ENCODE measurements at regions not wholly inside any gene's neighbourhood (a gene's known extent, or its start where the extent isn't known, plus 50 kb on each side); places are given as distances from the start of the nearest gene placed in this dataset.

DNA sequence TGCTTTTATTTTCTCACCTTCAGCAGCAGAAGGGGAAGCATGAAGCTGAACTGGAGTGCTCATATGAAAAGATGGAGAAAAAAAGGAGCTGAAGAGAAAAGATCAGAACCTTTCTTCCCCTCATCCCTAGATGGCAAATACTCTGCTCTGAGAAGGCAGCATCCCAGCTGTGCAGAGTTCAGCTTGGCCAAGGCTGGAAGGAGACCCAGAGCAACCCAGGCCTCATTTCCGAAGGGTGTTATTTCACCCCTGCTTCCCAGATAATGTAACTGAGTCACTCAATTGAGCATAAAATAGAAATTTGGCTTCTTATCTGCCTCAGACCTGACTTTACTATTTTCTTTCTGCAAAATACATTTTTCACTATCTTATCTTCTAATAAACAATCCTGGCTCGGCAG lies 489.9 kb upstream of the BRINP1 start:
- TF ChIP-seq EZH2 (IDR thresholded peaks at IDR 0.05; ENCODE audit: borderline replicate concordance, low read depth, low read length, severe bottlenecking) = no peak
- DNase-seq (ENCODE audit: low read depth, low spot score) (no peak), FAIRE-seq (no peak)
- no peaks in the 10 kb centered on the region for H3K4me1 ChIP-seq (ENCODE audit: control insufficient read depth, extremely low read depth, insufficient read depth, low read length)
- no peaks in the 10 kb centered on the region for H3K27me3 ChIP-seq (ENCODE audit: control insufficient read depth in 2 of 2, insufficient read depth in 2 of 2, low read length in 2 of 2)
- H3K4me3 ChIP-seq (replicated peaks in 1 of 3; ENCODE audit: insufficient read depth in 1 of 3, low read depth in 1 of 3, low read length in 3 of 3) = no peak overlapping the region
- POLR2A ChIA-PET = no interaction called here
- H3K9ac ChIP-seq (replicated peaks; ENCODE audit: extremely low read depth, insufficient read depth, low read length) = no peak overlapping the region
- no TSS peak for BruUV-seq (replicated peaks)
- intact Hi-C loops (cut with micrococcal nuclease) = no loop called here
- H3K79me2 ChIP-seq (ENCODE audit: control insufficient read depth, insufficient read depth, low read length) = no peaks in the 10 kb centered on the region
- no peaks in the 10 kb centered on the region for H3K36me3 ChIP-seq (ENCODE audit: control insufficient read depth in 2 of 2, extremely low read depth in 1 of 2, insufficient read depth in 2 of 2, low read length in 2 of 2)
- peaks cover 2% of the 10 kb centered on the region for H3K9me3 ChIP-seq (replicated peaks; ENCODE audit: control insufficient read depth, insufficient read depth, low read length)
- H4K20me1 ChIP-seq (replicated peaks; ENCODE audit: control insufficient read depth, extremely low read depth, insufficient read depth, low read length) = no peaks in the 10 kb centered on the region
- CTCF ChIA-PET = no interaction called here
- H3K4me2 ChIP-seq (ENCODE audit: insufficient read depth, low read length) = no peak overlapping the region
- H3K9me1 ChIP-seq (replicated peaks; ENCODE audit: control insufficient read depth, extremely low read depth, insufficient read depth, low read length) = no peaks in the 10 kb centered on the region
- dilution Hi-C loops (cut with MboI; ENCODE audit: extremely low pct_ligation_motif_present, low sequenced_read_pairs) = no loop called here
- no peak overlapping the region for H2AFZ ChIP-seq (ENCODE audit: low read depth, low read length)
- no peak overlapping the region for H3K27ac ChIP-seq (ENCODE audit: insufficient read depth, low read depth, low read length)

GRCh38 chr9:119853126-119853525 lies 483.9 kb upstream of the BRINP1 start:
- no peaks in the 10 kb centered on the region for H3K9me1 ChIP-seq (replicated peaks; ENCODE audit: control insufficient read depth, extremely low read depth, insufficient read depth, low read length)
- no peak overlapping the region for H2AFZ ChIP-seq (ENCODE audit: low read depth, low read length)
- H3K4me2 ChIP-seq (ENCODE audit: insufficient read depth, low read length) = no peak overlapping the region
- H4K20me1 ChIP-seq (replicated peaks; ENCODE audit: control insufficient read depth, extremely low read depth, insufficient read depth, low read length) = no peaks in the 10 kb centered on the region
- no peaks in the 10 kb centered on the region for H3K36me3 ChIP-seq (ENCODE audit: control insufficient read depth in 2 of 2, extremely low read depth in 1 of 2, insufficient read depth in 2 of 2, low read length in 2 of 2)
- no peak overlapping the region for H3K27ac ChIP-seq (ENCODE audit: insufficient read depth, low read depth, low read length)
- FAIRE-seq (no peak), DNase-seq (ENCODE audit: low read depth, low spot score) (no peak)
- intact Hi-C loops (cut with micrococcal nuclease) (no loop called here), dilution Hi-C loops (cut with MboI; ENCODE audit: extremely low pct_ligation_motif_present, low sequenced_read_pairs) (no loop called here)
- POLR2A ChIA-PET = no interaction called here
- CTCF ChIA-PET = no interaction called here
- TF ChIP-seq MAX (IDR thresholded peaks at IDR 0.05; ENCODE audit: insufficient read depth, insufficient read length) = no peak
- TF ChIP-seq EZH2 (IDR thresholded peaks at IDR 0.05; ENCODE audit: borderline replicate concordance, low read depth, low read length, severe bottlenecking) = no peak
- no peak for TF ChIP-seq POLR2AphosphoS5 (IDR thresholded peaks at IDR 0.05; ENCODE audit: insufficient read depth, low read depth, low read length)
- TF ChIP-seq MYC (IDR thresholded peaks at IDR 0.05; ENCODE audit: low read depth, low read length) = no peak
- no peak for TF ChIP-seq JUN (IDR thresholded peaks at IDR 0.05; ENCODE audit: borderline replicate concordance, insufficient read depth, insufficient read length, low read depth)
- TF ChIP-seq, protein P1, sequence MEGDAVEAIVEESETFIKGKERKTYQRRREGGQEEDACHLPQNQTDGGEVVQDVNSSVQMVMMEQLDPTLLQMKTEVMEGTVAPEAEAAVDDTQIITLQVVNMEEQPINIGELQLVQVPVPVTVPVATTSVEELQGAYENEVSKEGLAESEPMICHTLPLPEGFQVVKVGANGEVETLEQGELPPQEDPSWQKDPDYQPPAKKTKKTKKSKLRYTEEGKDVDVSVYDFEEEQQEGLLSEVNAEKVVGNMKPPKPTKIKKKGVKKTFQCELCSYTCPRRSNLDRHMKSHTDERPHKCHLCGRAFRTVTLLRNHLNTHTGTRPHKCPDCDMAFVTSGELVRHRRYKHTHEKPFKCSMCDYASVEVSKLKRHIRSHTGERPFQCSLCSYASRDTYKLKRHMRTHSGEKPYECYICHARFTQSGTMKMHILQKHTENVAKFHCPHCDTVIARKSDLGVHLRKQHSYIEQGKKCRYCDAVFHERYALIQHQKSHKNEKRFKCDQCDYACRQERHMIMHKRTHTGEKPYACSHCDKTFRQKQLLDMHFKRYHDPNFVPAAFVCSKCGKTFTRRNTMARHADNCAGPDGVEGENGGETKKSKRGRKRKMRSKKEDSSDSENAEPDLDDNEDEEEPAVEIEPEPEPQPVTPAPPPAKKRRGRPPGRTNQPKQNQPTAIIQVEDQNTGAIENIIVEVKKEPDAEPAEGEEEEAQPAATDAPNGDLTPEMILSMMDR (IDR thresholded peaks at IDR 0.05; ENCODE audit: extremely low read depth in 1 of 2, insufficient read depth in 1 of 2, low read depth in 1 of 2, low read length in 2 of 2) = no peak
- no peak for TF ChIP-seq GATA2 (IDR thresholded peaks at IDR 0.05; ENCODE audit: insufficient read depth, insufficient read length, low read depth, low read length)
- no peak for TF ChIP-seq FOS (IDR thresholded peaks at IDR 0.05; ENCODE audit: borderline replicate concordance, insufficient read depth, low read length)
- no peak for TF ChIP-seq POLR2A (IDR thresholded peaks at IDR 0.05; ENCODE audit: low read depth, low read length)
- no peaks in the 10 kb centered on the region for H3K4me1 ChIP-seq (ENCODE audit: control insufficient read depth, extremely low read depth, insufficient read depth, low read length)
- no peak overlapping the region for H3K4me3 ChIP-seq (replicated peaks in 1 of 3; ENCODE audit: insufficient read depth in 1 of 3, low read depth in 1 of 3, low read length in 3 of 3)
- H3K27me3 ChIP-seq (ENCODE audit: control insufficient read depth in 2 of 2, insufficient read depth in 2 of 2, low read length in 2 of 2) = no peaks in the 10 kb centered on the region
- H3K9ac ChIP-seq (replicated peaks; ENCODE audit: extremely low read depth, insufficient read depth, low read length) = no peak overlapping the region
- BruUV-seq (replicated peaks) = no TSS peak
- no peaks in the 10 kb centered on the region for H3K79me2 ChIP-seq (ENCODE audit: control insufficient read depth, insufficient read depth, low read length)
- H3K9me3 ChIP-seq (replicated peaks; ENCODE audit: control insufficient read depth, insufficient read depth, low read length) = peaks cover 2% of the 10 kb centered on the region

Measured in endothelial cell of umbilical vein (primary cell).